NCI-H226 (cell line): ENCODE measurements at regions not wholly inside any gene's neighbourhood (a gene's known extent, or its start where the extent isn't known, plus 50 kb on each side); places are given as distances from the start of the nearest gene placed in this dataset.
A peak's percentile ranks its signal among the peaks of the same experiment; 100 is the strongest.
"Not testable (repeated sequence)": the region's sequence is repeated elsewhere in the genome, so short reads cannot be mapped to it uniquely, and the experiment has no call there.

Experiments
- DNase-seq: peaks from one replicate; pipeline ENCODE4 v3.0.0-alpha.2; 2015

- peak; percentile 16 for DNase-seq
These were observed 67.0 kb downstream of the CHRNA1 start for GRCh38 chr2:174697255-174697654.

DNA sequence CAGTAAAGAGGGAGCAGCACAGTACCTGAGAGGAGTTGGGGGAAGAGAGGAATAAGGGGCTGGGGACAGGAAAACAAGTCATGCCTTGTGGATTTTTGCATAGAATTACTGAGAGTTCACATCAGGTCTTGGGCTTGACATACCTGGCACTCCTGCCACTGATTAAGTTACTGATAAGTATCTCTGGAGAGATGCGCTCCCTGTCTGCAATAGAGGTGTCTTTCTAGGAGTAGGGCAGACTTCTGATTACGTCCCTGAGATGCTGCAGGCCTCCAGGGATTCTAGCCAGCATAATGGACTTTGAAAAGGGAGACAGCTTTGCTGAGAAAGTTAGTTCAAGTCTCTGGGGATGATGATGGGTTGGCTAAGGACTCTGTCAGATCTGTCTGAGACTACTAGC, 69.4 kb downstream of the CHRNA1 start:
- DNase-seq: no peak

DNA sequence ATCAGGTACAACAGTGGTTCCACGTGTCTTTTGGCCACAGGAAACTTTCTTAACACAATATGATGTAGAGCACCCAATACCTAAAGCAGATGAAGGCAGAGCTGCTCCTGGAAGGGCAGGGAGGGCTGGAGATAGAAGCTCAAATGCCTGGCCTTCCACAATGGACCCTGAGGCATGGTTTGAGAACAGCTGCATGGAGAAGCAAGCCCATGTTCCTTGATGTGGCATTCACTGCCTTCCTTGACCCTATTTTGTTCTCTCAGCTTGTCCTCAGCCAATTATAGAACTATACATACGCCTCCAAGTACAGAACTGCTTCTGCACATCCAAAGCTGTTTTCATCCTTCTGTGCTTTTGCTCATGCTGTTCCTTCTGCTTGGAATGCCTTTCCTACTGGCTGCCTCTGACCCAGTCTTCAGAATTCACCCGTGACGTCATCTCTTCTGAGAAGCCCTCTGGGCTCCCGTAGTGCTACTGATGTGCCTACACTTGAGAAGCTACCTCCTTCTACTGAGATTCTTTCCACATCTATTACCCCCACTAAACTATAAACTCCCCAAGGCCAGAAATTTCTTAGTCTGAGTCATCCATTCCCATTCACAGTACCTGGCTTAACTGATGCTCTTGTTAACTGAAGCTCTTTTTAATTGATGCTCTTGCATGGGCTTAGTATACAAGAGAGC, 69.9 kb downstream of the CHRNA1 start:
- no peak for DNase-seq

GRCh38 chr2:174693344-174693743, 70.9 kb downstream of the CHRNA1 start:
- DNase-seq: no peak

DNA sequence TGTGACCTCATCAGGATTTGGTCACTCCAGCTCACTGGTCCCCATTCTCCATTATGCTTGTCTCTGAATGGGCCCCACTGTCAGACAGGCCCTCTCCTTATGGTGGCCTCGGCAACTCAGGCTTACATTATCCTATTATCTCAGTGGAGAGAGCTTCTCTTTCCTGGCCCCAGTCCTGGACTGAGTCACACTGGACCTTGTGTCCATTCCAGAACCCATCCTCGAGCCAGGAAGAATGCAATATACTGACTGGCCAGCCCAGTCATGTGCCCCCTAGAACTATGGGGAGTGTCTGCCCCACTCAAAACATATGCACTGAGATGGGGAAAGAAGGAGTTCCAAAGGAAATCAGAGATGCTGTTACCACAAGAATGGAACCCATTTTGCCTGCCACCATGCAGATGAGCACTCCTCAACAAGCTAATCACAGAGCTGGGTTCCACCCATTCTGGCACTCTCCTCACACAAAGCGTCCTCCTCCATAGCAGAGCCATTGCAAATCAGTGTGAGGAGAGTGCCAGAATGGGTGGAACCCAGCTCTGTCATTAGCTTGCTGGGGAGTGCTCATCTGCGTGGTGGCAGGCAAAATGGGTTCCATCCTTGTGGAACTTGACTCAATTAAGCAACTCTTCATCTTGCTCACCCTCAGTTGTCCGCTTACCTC, 71.9 kb downstream of the CHRNA1 start:
- no peak for DNase-seq

DNA sequence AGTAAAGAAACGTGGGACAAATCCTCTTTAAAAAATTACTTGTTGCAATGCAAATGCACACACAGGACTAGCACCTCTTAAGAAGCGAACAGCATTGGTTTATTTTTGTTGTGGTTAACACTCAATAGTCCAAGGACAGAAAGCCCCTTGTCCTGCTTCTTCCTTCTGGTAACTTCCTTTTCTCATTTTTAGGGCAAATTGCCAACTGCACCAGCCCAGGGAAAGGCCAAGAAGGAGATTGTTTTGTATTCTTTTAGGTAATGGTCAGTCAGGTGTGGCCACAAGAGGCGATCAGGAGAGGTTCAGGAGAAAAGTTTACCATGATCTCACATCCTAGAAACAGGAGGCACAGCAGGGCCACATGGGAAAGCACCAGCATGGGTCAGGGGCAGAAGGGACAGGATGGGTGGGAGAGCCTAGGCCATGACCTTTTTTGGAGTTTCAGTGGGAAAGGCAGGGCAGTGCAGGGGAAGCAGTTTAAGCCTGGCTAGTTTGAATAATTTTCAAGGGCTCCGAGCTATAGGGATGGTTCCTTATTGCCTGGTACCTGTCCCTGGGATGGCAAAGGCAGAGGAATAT, 73.0 kb downstream of the CHRNA1 start:
- DNase-seq: no peak

GRCh38 chr2:174690026-174690425, 74.2 kb downstream of the CHRNA1 start:
- DNase-seq: no peak

DNA sequence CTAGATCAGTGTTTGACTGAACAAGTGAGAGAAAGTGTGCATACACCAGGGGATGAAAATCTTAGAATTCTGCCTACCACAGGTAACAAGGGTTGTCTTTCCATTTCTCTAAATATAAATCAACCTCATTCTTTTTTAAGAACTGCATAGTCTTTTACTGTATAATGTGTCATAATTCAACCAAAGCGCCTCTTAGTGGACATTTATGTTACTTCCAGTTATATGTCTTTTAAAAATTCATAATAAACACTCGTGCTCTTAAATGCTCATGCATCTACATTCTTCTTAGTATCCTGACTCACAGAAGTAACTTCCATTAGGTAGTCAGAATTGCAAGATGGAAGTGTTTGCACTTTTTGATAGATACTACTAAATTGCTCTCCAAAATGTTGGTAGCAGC, 76.2 kb downstream of the CHRNA1 start:
- DNase-seq: no peak

GRCh38 chr2:174686430-174686829, 77.8 kb downstream of the CHRNA1 start:
- no peak for DNase-seq

GRCh38 chr2:174683392-174683759, 80.9 kb downstream of the CHRNA1 start:
- DNase-seq: no peak

DNA sequence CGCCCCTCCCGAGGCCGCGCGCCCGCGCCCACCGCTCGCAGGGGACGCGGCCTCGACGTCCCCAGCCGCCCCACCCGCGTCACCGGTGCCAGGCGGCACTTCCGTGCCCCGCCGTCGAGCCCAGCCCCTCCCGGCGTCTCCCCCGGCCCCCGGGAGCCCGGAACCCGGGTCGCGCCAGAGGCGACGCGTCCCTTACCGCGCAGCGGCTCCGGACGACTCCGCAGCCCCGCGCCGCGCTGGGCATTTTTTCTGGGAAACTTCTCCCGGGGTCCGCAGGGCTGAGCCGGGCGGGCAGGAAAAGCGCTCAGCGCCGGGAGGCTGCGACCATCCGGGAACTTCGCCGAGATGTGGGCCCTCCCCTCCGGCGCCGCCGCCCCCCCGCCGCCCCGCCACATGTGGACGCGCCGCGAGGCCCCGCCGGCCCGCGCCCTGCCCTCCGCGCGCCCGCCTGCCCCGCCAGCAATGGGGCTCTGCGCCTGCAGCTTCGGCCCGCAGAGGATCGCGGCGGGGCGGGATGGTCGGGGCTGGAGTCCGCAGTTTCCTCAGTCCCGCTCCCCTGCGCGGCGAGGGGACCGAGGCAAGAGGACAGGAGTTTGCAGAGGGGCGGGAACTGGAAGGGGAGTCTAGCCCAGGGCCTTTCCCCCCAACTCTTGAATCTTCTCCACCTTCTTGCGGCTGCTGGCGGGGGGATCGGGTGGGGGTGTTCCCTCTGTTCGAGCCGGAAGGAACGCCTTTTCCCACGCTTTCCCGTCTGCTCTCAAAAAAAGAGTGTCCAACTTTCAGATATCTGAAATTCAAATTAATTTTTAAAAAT, 81.5 kb downstream of the CHRNA1 start:
- DNase-seq: no peak

GRCh38 chr2:174682007-174682577, 82.2 kb downstream of the CHRNA1 start:
- DNase-seq: no peak

DNA sequence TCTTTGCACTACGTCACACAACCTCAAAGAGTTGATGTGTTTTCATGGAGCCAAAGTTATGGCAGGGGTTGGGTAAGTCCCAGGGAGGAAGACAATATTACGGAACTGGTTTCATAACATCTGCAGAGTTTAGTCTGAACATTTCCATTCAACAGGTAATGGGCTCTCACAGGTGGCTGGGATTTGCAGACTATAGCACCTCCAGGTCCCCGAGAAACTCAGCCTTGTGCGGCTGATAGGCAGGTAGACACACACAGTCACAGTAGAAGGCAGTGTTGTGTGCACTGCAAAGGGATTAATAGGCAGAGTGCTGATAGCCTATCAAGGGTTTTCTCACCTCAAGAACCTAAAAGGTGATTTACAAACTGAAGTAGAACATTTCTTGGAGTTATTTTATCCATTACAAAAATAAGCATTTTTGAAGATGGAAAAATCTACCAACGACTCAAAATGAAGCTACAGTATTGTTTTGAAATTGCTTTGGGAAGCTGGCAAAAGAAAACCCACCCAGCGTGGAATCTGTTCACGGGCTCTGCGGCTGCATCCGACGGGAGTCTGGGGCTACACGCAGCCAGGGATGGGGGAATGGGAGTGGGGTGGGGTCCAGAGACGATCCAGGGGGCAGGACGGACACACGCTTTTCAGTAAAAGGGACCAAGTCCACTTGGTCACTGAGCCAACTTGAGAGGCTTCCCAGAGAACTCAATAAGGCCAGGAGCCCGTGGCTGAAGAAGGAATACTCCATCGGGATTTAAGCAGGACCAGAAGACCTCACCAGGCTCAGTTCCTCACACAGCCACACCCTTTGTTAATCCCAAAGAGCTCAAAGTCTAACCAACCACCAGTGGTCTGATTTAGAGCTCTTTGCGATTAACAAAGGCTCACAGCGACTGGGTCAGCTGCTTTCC, 82.9 kb downstream of the CHRNA1 start:
- no peak for DNase-seq

DNA sequence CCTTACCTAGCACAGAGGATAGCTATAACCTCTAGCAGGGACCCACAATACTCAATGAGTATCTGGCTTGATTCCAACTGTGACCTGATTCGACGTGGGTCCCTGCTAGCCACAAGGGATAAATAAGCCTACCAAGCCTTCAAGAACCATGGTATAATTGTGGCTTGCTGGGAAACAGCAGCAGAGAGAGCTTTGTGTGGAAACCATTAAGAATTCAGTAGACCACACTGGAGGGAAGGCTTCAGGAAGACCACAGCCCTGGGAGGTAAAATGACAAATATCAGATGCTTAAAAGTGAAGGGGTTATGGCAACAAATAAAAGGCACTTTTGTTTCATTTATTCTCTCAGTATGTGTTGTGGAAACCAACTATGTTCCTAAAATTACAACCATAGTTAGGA, 82.6 kb upstream of the WIPF1 start:
- no peak for DNase-seq

GRCh38 chr2:174678395-174678794, 80.8 kb upstream of the WIPF1 start:
- no peak for DNase-seq

DNA sequence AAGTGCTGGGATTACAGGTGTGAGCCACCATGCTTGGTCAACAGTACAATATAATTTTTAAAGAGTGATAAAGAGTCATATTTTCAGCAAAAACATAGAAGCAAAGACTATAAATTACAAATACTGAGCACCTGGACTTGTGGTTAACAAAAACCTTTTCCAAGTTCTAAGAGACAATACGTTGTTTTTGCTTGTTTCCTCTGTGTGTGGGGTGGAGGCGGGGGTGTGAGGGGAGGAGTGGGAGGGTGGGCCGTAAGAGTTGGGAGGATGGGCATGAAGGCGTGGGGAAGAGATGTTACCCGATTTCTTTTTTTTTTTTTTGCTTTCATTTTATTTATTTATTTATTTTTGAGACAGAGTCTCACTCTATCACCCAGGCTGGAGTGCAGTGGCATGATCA, 78.0 kb upstream of the WIPF1 start:
- no peak for DNase-seq

DNA sequence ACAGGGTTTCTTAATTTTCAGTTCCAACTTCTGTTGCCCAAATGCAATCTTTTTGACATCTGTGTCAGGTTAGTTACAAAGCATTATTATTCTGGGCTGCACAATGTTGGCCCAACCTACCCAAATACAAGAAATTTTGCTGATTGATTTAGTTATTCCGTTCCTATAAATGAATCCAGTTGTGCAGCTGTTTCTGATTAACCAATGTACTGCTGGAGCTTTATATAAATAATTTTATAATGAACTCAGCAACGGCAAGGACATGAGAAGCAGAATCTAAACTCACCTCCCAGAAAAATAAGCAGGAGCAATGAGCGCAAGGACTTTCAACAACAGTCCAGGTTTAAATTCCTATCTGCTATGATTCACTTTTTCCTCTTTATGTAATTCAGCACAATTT, 76.3 kb upstream of the WIPF1 start:
- no peak for DNase-seq

GRCh38 chr2:174673440-174673839, 75.8 kb upstream of the WIPF1 start:
- DNase-seq: no peak

DNA sequence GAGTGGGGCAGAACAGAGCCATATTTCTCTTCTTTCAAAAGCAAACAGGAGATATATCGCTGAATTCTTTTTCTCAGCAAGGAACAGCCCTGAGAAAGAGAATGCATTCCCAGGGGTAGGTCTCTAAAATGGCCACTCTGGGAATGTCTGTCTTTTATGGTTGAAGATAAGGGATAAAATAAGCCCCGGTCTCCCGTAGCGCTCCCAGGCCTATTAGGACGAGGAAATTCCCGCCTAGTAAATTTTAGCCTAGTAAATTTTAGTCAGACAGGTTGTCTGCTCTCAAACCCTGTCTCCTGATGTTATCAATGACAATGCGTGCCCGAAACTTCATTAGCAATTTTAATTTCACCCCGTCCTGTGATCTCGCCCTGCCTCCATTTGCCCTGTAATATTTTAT, 73.9 kb upstream of the WIPF1 start:
- DNase-seq: not testable (repeated sequence)

DNA sequence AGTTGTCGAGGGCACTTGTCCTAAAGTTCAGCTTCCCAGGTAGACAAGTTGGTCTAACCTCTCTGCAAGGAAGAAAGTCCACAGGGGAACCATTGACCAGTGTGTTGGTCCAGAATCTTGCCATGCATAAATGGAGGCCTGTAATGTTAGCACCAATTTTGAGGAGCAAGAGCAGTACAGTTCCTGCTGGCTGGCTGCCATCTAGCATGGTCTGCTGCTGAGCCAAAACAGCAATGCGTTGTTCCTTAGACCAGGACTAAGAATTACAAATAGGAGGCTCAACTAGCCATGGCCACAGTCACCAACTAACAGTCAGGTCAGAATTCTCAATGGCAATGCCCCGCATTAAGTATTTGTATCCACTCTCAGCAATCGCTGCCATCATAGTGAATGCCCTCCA, 72.8 kb upstream of the WIPF1 start:
- no peak for DNase-seq

- DNase-seq: no peak
These were observed 71.7 kb upstream of the WIPF1 start for GRCh38 chr2:174669336-174669735.

DNA sequence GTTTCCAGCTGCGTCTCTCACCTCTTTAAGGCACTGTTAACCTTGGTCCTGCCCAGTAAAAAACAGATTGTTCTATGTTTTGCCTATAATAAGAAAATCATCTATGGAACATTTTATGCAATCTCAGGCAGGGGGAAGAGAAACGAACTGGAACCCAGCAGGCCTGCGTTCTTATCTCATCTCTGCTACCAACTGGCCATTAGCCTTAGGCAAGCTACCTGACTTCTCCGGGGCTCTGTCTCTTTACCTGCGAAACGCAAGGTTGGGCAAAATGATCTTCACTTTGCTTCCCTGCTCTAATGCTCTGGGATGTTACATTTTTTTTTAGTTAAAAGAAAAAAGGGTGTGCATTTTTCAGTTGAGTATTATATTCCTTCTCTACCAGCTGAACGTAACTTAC, 70.5 kb upstream of the WIPF1 start:
- DNase-seq: no peak
